ENCODE measurements at regions not wholly inside any gene's neighbourhood (a gene's known extent, or its start where the extent isn't known, plus 50 kb on each side); places are given as distances from the start of the nearest gene placed in this dataset.

DNA sequence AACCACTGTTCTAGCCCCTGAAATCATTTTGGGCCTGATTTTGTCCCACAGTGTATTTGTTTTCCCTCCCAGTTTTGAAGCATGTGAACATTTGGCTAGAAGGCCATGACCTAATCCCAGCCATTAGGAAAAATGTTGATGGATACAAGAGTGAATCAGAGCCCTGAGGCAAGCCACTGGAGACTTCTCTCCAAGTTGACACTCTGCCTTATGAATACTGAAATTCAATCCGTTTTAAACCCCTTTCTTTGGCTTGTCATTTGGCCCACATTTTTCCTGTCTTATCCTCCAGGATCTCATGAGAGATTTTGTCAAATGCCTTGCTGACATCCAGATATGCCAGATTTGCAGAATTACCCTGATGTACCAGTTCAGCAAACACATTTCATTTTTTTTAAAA lies 158.8 kb downstream of the FAT3 start:
- Histone ChIP-seq H2BK12ac (ENCODE audit: low read depth, low read length) (no peak overlapping the region), H3K9ac (replicated peaks in 1 of 4; ENCODE audit: extremely low read depth in 1 of 4, low read depth in 3 of 4, low read length in 3 of 4) (no peak overlapping the region), H4K20me1 (replicated peaks in 1 of 2; ENCODE audit: control insufficient read depth in 1 of 2, insufficient read depth in 2 of 2, low read length in 2 of 2) (no peaks in the 10 kb centered on the region), H4K91ac (replicated peaks; ENCODE audit: insufficient read length, low read length) (no peak overlapping the region), H3K9me3 (ENCODE audit: insufficient read depth in 2 of 2, low read depth in 1 of 2, low read length in 1 of 2) (no peaks in the 10 kb centered on the region), H2BK15ac (ENCODE audit: low read length) (no peak overlapping the region), H3K79me1 (ENCODE audit: low read depth, low read length) (0 out of 2 replicates have a peak, but pooled peaks cover 3% of the 10 kb centered on the region), H3K23me2 (ENCODE audit: low read depth, low read length) (no peaks in the 10 kb centered on the region), H2BK120ac (replicated peaks; ENCODE audit: low read depth, low read length) (no peak overlapping the region), H3K4me2 (ENCODE audit: insufficient read depth in 1 of 2, low read depth in 2 of 2, low read length in 2 of 2) (no peak overlapping the region), H2BK5ac (ENCODE audit: low read depth, low read length) (no peak overlapping the region), H3K14ac (ENCODE audit: insufficient read length) (no peak overlapping the region), H3K36me3 (ENCODE audit: control insufficient read depth in 2 of 4, insufficient read depth in 4 of 4, low read length in 3 of 4) (no peaks in the 10 kb centered on the region), H3K4me3 (ENCODE audit: extremely low read depth in 1 of 4, insufficient read depth in 2 of 4, low read depth in 3 of 4, low read length in 4 of 4) (no peak overlapping the region), H3K4ac (replicated peaks; ENCODE audit: insufficient read length, low read depth, low read length) (no peak overlapping the region), H2BK20ac (ENCODE audit: low read length) (no peak overlapping the region), H3K79me2 (ENCODE audit: control insufficient read depth in 1 of 2, insufficient read depth in 2 of 2, low read length in 2 of 2) (peaks cover 0 to 7% of the 10 kb centered on the region in 2 experiments; a peak in 2 of 4 replicates), H3K18ac (ENCODE audit: extremely low read depth, low read length) (no peak overlapping the region), H3K27ac (ENCODE audit: low read depth, low read length) (no peak overlapping the region), H4K5ac (ENCODE audit: insufficient read length, low read depth, low read length) (no peak overlapping the region), H2AK5ac (ENCODE audit: low read depth, low read length) (no peak overlapping the region), H3K23ac (ENCODE audit: insufficient read length) (no peak overlapping the region), H3K56ac (replicated peaks; ENCODE audit: insufficient read length, low read depth, low read length) (no peak overlapping the region), H4K8ac (ENCODE audit: extremely low read depth, insufficient read depth, low read length) (no peak overlapping the region), H3K27me3 (replicated peaks in 1 of 4; ENCODE audit: control insufficient read depth in 3 of 4, extremely low read depth in 1 of 4, insufficient read depth in 3 of 4, low read length in 3 of 4) (no peaks in the 10 kb centered on the region), H2AFZ (ENCODE audit: low read length) (no peak overlapping the region), H3K4me1 (replicated peaks in 1 of 4; ENCODE audit: control insufficient read depth in 3 of 4, insufficient read depth in 4 of 4, low read length in 3 of 4) (peaks cover 0 to 5% (median 0%) of the 10 kb centered on the region in 4 experiments; a peak in 4 of 7 replicates)
- POLR2A ChIA-PET (ENCODE audit: partially characterized antibody) = no interaction called here
- CTCF ChIA-PET (ENCODE audit: partially characterized antibody) = interaction anchor here (5.6 kb wide), 1 partner anchor 42 kb away, joined by 35 read pairs; no protein-coding TSS in a partner anchor
- FAIRE-seq = no peak
- WGBS, 2 experiments (ENCODE audit: extremely low coverage in 1 of 2, insufficient coverage in 1 of 2, insufficient read length in 1 of 2, insufficient replicate concordance in 2 of 2, low coverage in 1 of 2, low lambda C conversion rate in 2 of 2, missing lambda C conversion rate in 1 of 2) = 58% methylated on average over 1 of the region's 1 CpG; no CpG with 5 or more reads in 1 of the 2 experiments
- DNase-seq (ENCODE audit: low read depth in 1 of 2, low spot score in 2 of 2) = no peak
- no peak for TF ChIP-seq ZNF274 (IDR thresholded peaks at IDR 0.05; ENCODE audit: borderline replicate concordance, extremely low read depth, low read length)
- TF ChIP-seq CTBP2 (IDR thresholded peaks at IDR 0.05; ENCODE audit: borderline replicate concordance, insufficient read depth, insufficient read length, low read length) = no peak
- TF ChIP-seq CBX8 (IDR thresholded peaks at IDR 0.05; ENCODE audit: borderline replicate concordance, low read depth, low read length) = no peak
- no peak for TF ChIP-seq SUZ12 (IDR thresholded peaks at IDR 0.05; ENCODE audit: low read length)
- TF ChIP-seq USF2 (IDR thresholded peaks at IDR 0.05; ENCODE audit: low read length) = no peak
- no peak for TF ChIP-seq KDM5A (IDR thresholded peaks at IDR 0.05; ENCODE audit: low read length)
- TF ChIP-seq SRF (IDR thresholded peaks at IDR 0.05; ENCODE audit: low read depth, low read length) = no peak
- TF ChIP-seq SP1 (IDR thresholded peaks at IDR 0.05; ENCODE audit: low read depth, low read length) = no peak
- no peak for TF ChIP-seq RNF2 (IDR thresholded peaks at IDR 0.05; ENCODE audit: borderline replicate concordance, low read depth, low read length, missing control alignments, poor library complexity, severe bottlenecking)
- no peak for TF ChIP-seq RXRA (IDR thresholded peaks at IDR 0.05; ENCODE audit: insufficient read depth, low read depth, low read length)
- TF ChIP-seq BACH1 (IDR thresholded peaks at IDR 0.05; ENCODE audit: low read length) = no peak
- no peak for TF ChIP-seq FOSL1 (IDR thresholded peaks at IDR 0.05; ENCODE audit: insufficient read depth, low read depth, low read length)
- TF ChIP-seq SAP30 (IDR thresholded peaks at IDR 0.05; ENCODE audit: insufficient read depth, insufficient replicate concordance, low read length) = no peak
